ENCODE measurements at regions not wholly inside any gene's neighbourhood (a gene's known extent, or its start where the extent isn't known, plus 50 kb on each side); places are given as distances from the start of the nearest gene placed in this dataset.
"Not testable (repeated sequence)": the region's sequence is repeated elsewhere in the genome, so short reads cannot be mapped to it uniquely, and the experiment has no call there.

DNA sequence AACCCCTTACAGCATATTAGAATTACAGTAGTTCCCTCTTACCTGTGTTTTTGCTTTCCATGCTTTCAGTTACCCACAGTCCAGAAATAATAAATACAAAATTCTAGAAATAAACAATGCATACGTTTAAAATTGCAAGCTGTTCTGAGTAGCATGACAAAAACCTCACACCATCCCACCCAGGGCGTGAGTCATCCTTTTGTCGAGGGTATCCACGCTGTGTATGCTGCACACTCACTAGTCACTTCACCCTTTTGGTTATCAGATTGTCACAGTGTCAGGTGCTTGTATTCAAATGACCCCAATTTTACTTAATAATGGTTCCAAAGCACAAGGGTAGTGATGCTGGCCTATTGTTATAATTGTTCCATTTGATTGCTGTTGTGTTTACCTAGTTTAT is 72.5 kb upstream of the P3H2 start:
- intact Hi-C loops (cut with micrococcal nuclease), result no loop called here

- intact Hi-C loops (cut with micrococcal nuclease), result no loop called here
These were observed 72.0 kb upstream of the P3H2 start for GRCh38 chr3:190192739-190193138.

DNA sequence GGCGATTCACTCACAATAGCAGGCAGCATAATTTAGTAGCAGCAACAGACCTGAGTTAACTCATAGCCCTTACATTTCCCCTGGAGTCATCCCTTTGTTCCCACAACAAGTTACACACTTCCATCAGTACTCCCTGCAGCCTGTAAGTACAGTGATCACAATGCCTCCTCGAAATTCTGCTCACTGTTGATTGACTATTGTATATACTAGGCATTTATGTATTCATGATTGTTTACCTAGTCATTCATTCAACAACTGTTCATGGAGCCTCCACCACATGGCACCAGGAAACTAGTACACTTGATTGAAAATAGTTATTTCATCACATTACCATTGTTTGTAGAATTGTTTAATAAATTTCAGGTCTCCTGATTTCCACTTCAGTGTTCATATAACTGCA is 71.4 kb upstream of the P3H2 start:
- intact Hi-C loops (cut with micrococcal nuclease), result no loop called here

DNA sequence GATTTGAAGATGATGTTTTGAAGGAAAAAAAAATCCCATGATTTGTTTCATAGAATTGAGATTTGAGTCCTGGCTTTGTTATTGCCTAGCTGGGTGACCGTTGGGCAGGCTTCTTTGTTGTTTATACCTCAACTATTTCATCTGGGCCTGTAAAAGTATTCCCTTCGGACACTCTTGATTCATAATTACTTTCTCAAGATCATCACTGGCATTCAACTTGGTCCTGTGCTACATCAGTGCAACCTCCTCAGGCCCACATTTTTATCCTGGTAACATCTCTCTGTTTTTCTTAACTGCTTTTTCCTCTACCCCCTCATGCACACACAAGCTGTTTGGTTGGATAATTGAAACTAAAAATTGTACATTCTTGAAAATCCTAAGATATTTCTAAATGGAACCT is 67.5 kb upstream of the P3H2 start:
- intact Hi-C loops (cut with micrococcal nuclease), result no loop called here

GRCh38 chr3:190183121-190183520 is 62.4 kb upstream of the P3H2 start:
- intact Hi-C loops (cut with micrococcal nuclease), result no loop called here

GRCh38 chr3:190182418-190183043 is 61.8 kb upstream of the P3H2 start:
- intact Hi-C loops (cut with micrococcal nuclease), result no loop called here

GRCh38 chr3:190180268-190180667 is 59.6 kb upstream of the P3H2 start:
- intact Hi-C loops (cut with micrococcal nuclease), result no loop called here

DNA sequence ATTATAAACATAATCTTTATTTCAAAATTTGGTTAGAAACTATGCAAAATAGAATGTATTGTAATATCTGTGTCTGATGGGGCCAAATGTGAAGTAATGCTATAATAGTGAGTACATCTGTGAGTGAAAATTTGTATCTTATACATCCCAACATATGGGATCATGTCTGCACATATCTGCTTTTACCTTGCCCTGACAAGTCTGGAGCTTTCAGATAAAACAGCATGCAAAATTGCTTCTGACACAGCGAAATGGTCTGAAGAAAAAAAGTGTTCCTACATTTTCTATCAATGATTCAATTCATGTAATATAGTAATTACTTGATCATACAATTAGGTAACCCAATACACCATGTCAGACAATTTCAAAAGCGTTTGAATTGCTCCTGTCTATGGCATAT is 58.1 kb upstream of the P3H2 start:
- intact Hi-C loops (cut with micrococcal nuclease), result no loop called here

- intact Hi-C loops (cut with micrococcal nuclease), result not testable (repeated sequence)
These were observed 56.3 kb upstream of the P3H2 start for GRCh38 chr3:190176933-190177525.

- intact Hi-C loops (cut with micrococcal nuclease), result not testable (repeated sequence)
These were observed 55.4 kb upstream of the P3H2 start for GRCh38 chr3:190176106-190176505.

DNA sequence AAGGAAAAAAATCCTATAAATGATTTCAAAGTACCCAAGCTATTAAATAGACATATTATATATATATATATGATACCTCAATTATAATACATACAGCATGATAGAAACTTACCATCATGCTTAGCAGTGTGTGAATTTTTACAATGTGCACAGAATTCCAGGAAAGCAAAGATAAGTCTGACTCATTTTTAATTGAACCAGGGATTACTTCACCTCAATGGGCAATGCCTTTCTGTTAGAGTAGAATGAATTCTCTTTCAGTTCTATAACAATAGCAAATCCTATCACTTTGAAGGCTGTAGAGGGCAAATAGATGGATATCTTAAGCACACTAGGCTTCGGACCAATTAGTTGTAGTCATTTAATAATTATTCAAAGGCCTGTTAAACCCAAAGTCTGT is 54.8 kb upstream of the P3H2 start:
- intact Hi-C loops (cut with micrococcal nuclease), result no loop called here

DNA sequence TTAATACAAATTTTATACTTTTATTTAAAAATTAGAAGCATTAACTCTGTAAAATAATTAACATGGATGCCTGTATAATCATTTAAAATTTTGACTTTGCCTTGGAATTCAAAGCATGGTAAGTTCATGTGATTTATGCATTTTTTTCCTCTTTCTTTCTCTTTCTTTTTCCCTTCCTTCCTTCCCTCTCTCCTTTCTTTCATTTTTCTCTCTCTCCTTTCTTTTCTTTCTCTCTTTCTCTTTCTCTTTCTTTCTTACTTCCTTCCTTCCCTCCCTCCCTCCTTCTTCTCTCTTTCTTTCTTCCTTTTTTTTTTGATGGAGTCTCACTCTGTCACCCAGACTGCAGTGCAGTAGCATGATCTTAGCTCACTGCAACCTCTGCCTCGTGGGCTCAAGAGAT is 53.8 kb upstream of the P3H2 start:
- intact Hi-C loops (cut with micrococcal nuclease), result no loop called here

- intact Hi-C loops (cut with micrococcal nuclease), result no loop called here
These were observed 52.7 kb upstream of the P3H2 start for GRCh38 chr3:190173426-190173825.

GRCh38 chr3:190172751-190173150 is 52.1 kb upstream of the P3H2 start:
- intact Hi-C loops (cut with micrococcal nuclease), result no loop called here

Data from T-helper 2 cell treated with Interferon-gamma antibody and Interleukin-4, amounts not matched to agents 100 ng/mL and 5 ng/mL, for 36 hours (primary cell).